ELR (cell line): ENCODE measurements at regions not wholly inside any gene's neighbourhood (a gene's known extent, or its start where the extent isn't known, plus 50 kb on each side); places are given as distances from the start of the nearest gene placed in this dataset.

Experiments
- DNase-seq: peaks from one replicate; pipeline ENCODE4 v3.0.0-alpha.2; 2015; ENCODE audit warnings: low read depth

GRCh38 chr1:81327103-81327710 is 473.5 kb upstream of the ADGRL2 start:
- no peak for DNase-seq

GRCh38 chr1:81326212-81326611 is 474.5 kb upstream of the ADGRL2 start:
- no peak for DNase-seq

- no peak for DNase-seq
Observed at GRCh38 chr1:81325397-81325796, 475.3 kb upstream of the ADGRL2 start.

- DNase-seq: no peak
Observed at GRCh38 chr1:81323862-81324261, 476.9 kb upstream of the ADGRL2 start.

- DNase-seq: no peak
Observed at GRCh38 chr1:81317191-81317590, 483.5 kb upstream of the ADGRL2 start.

- no peak for DNase-seq
Observed at GRCh38 chr1:81314513-81315233, 486.1 kb upstream of the ADGRL2 start.

- DNase-seq: no peak
Observed at GRCh38 chr1:81313289-81313688, 487.4 kb upstream of the ADGRL2 start.

GRCh38 chr1:81312272-81312754 is 488.4 kb upstream of the ADGRL2 start:
- no peak for DNase-seq

- DNase-seq: no peak
Observed at GRCh38 chr1:81310250-81310649, 490.5 kb upstream of the ADGRL2 start.

- no peak for DNase-seq
Observed at GRCh38 chr1:81308191-81308590, 492.5 kb upstream of the ADGRL2 start.

- DNase-seq: no peak
Observed at GRCh38 chr1:81307786-81308185, 492.9 kb upstream of the ADGRL2 start.

- peak; percentile 37 for DNase-seq
Observed at GRCh38 chr1:81305997-81306452, 494.7 kb upstream of the ADGRL2 start.

GRCh38 chr1:81304187-81304586 is 496.5 kb upstream of the ADGRL2 start:
- peak; percentile 63 for DNase-seq

- no peak for DNase-seq
Observed at GRCh38 chr1:81299892-81300291, 500.8 kb upstream of the ADGRL2 start.

- DNase-seq: no peak
Observed at GRCh38 chr1:81298266-81298665, 502.5 kb upstream of the ADGRL2 start.

GRCh38 chr1:81296601-81297000 is 504.1 kb upstream of the ADGRL2 start:
- no peak for DNase-seq

GRCh38 chr1:81290326-81290725 is 510.4 kb upstream of the ADGRL2 start:
- DNase-seq: no peak

GRCh38 chr1:81288689-81289088 is 512.0 kb upstream of the ADGRL2 start:
- DNase-seq: no peak

GRCh38 chr1:81287411-81288080 is 513.2 kb upstream of the ADGRL2 start:
- no peak for DNase-seq

- no peak for DNase-seq
Observed at GRCh38 chr1:81270051-81270450, 530.7 kb upstream of the ADGRL2 start.

- no peak for DNase-seq
Observed at GRCh38 chr1:81264976-81265375, 535.8 kb upstream of the ADGRL2 start.

GRCh38 chr1:81259625-81260411 is 540.9 kb upstream of the ADGRL2 start:
- no peak for DNase-seq
